SK-N-SH (cell line): ENCODE measurements at regions not wholly inside any gene's neighbourhood (a gene's known extent, or its start where the extent isn't known, plus 50 kb on each side); places are given as distances from the start of the nearest gene placed in this dataset.

Source experiments
- CTCF ChIA-PET: fragments of 300-600, 350-600 bp; formaldehyde crosslinking; extraction: SDS; loops from one replicate; lab custom pipeline; 2021; lab: Yijun Ruan, JAX
- POLR2A ChIA-PET: fragments of 350-600 bp; sonication (Branson Sonifier 250); formaldehyde crosslinking; extraction: SDS; loops from one replicate; lab custom pipeline; 2020; ENCODE audit warnings: antibody characterized with exemption, inconsistent platforms; lab: Yijun Ruan, JAX
- DNase-seq: peaks from one replicate; pipeline ENCODE4 v3.0.0; 2012
- H2AFZ ChIP-seq: fragments of 200-600 bp; sonication (generic); 2 replicates; pipeline ENCODE4 v1.8.1; 2016; ENCODE audit warnings: antibody characterized with exemption, mild to moderate bottlenecking, low read depth
- H3F3A ChIP-seq: fragments of 200-600 bp; sonication (generic); replicated peaks from 2 replicates; pipeline ENCODE3; 2016; ENCODE audit warnings: antibody characterized with exemption, mild to moderate bottlenecking; ENCODE audit not compliant: insufficient read depth
- H3K27ac ChIP-seq, 2 experiments: fragments of 200-500 bp in 1 of 2; fragments of 200-600 bp in 1 of 2; sonication (Bioruptor generic) in 1 of 2; sonication (generic), shearing (Covaris generic) in 1 of 2; 2 replicates each; pipeline versions ENCODE4 v1.5.1 to v1.6.1; 2014 to 2016; ENCODE audit warnings: low read depth in 2 of 2, inconsistent platforms in 1 of 2, low read length in 1 of 2, mild to moderate bottlenecking in 1 of 2, mixed read lengths in 1 of 2
- H3K27me3 ChIP-seq: fragments of 200-600 bp; sonication (generic), shearing (Covaris generic); 2 replicates; pipeline ENCODE4 v1.6.1; 2016; ENCODE audit warnings: mixed run types; ENCODE audit not compliant: insufficient read depth
- H3K36me3 ChIP-seq, 2 experiments: fragments of 200-500 bp in 1 of 2; fragments of 200-600 bp in 1 of 2; sonication (Bioruptor generic) in 1 of 2; sonication (generic) in 1 of 2; replicated peaks in 1 of 2; 2 replicates each; pipeline versions ENCODE3 to v1.5.1; 2014 to 2016; ENCODE audit warnings: low read length in 1 of 2, mild to moderate bottlenecking in 1 of 2; ENCODE audit not compliant: insufficient read depth in 2 of 2, control insufficient read depth in 1 of 2
- H3K4me1 ChIP-seq, 2 experiments: fragments of 200-500 bp in 1 of 2; fragments of 200-600 bp in 1 of 2; sonication (Bioruptor generic) in 1 of 2; sonication (generic), shearing (Covaris generic) in 1 of 2; 2 replicates each; pipeline versions ENCODE4 v1.5.1 to v1.6.1; 2014 to 2016; ENCODE audit warnings: low read depth in 1 of 2, low read length in 1 of 2, mixed run types in 1 of 2; ENCODE audit not compliant: insufficient read depth in 2 of 2, control insufficient read depth in 1 of 2
- H3K4me2 ChIP-seq: fragments of 200-600 bp; sonication (generic), shearing (Covaris generic); 2 replicates; pipeline ENCODE4 v1.6.1; 2017; ENCODE audit warnings: mixed run types
- H3K4me3 ChIP-seq, 2 experiments: fragments of 200-500 bp in 1 of 2; fragments of 200-600 bp in 1 of 2; sonication (Bioruptor generic) in 1 of 2; sonication (generic), shearing (Covaris generic) in 1 of 2; 2 replicates each; pipeline versions ENCODE4 v1.5.1 to v1.8.1; 2014 to 2016; ENCODE audit warnings: low read depth in 2 of 2, inconsistent platforms in 1 of 2, low read length in 1 of 2, mild to moderate bottlenecking in 1 of 2, mixed read lengths in 1 of 2, moderate library complexity in 1 of 2
- H3K79me2 ChIP-seq: fragments of 200-600 bp; sonication (generic); 2 replicates; pipeline ENCODE4 v1.8.1; 2017; ENCODE audit warnings: mild to moderate bottlenecking; ENCODE audit not compliant: insufficient read depth
- H3K9ac ChIP-seq: fragments of 200-600 bp; sonication (generic); 2 replicates; pipeline ENCODE4 v1.6.1; 2017; ENCODE audit warnings: mixed run types
- H3K9me2 ChIP-seq: fragments of 200-600 bp; sonication (generic); 2 replicates; pipeline ENCODE4 v1.6.1; 2017; ENCODE audit warnings: mixed run types
- H3K9me3 ChIP-seq: fragments of 200-600 bp; sonication (generic); 2 replicates; pipeline ENCODE4 v1.6.1; 2017; ENCODE audit warnings: mixed run types, mild to moderate bottlenecking, moderate library complexity
- H4K20me1 ChIP-seq: fragments of 200-600 bp; sonication (generic); 2 replicates; pipeline ENCODE4 v1.6.1; 2017; ENCODE audit warnings: mild to moderate bottlenecking, mixed run types; ENCODE audit not compliant: insufficient read depth
- CHD2 ChIP-seq: fragments of 150-350 bp; IDR thresholded peaks from 2 replicates; pipeline ENCODE4 v1.6.1; 2018; ENCODE audit warnings: low read length; ENCODE audit not compliant: partially characterized antibody
- ELF1 ChIP-seq: IDR thresholded peaks from 2 replicates; pipeline ENCODE4 v1.4.0; 2012
- EP300 ChIP-seq, 2 experiments: IDR thresholded peaks; 2 replicates each; pipeline versions ENCODE4 v1.4.0 to v1.6.1; 2012; ENCODE audit warnings: borderline replicate concordance in 1 of 2, low read depth in 1 of 2, low read length in 1 of 2
- EZH2phosphoT487 ChIP-seq: fragments of 200-600 bp; sonication (generic); IDR thresholded peaks from 2 replicates; pipeline ENCODE4 v1.6.1; 2017; ENCODE audit warnings: low read depth, mixed run types, mild to moderate bottlenecking, antibody characterized with exemption, moderate library complexity, borderline replicate concordance
- FOSL2 ChIP-seq: IDR thresholded peaks from 2 replicates; pipeline ENCODE4 v1.4.0; 2012; ENCODE audit warnings: low read depth, mild to moderate bottlenecking, moderate library complexity, borderline replicate concordance
- FOXJ3 ChIP-seq: sonication (generic); formaldehyde crosslinking; IDR thresholded peaks from 2 replicates; pipeline ENCODE4 v1.5.1; 2020; ENCODE audit warnings: mild to moderate bottlenecking, missing genetic modification reagents
- GABPA ChIP-seq: IDR thresholded peaks from 2 replicates; pipeline ENCODE4 v1.4.0; 2012; ENCODE audit warnings: low read depth, mild to moderate bottlenecking
- JUND ChIP-seq: IDR thresholded peaks from 2 replicates; pipeline ENCODE4 v1.4.0; 2012
- NFIC ChIP-seq: IDR thresholded peaks from 2 replicates; pipeline ENCODE4 v1.4.0; 2012; ENCODE audit warnings: borderline replicate concordance
- POLR2AphosphoS5 ChIP-seq: IDR thresholded peaks from 2 replicates; pipeline ENCODE4 v1.6.1; 2012; ENCODE audit warnings: low read depth, low read length
- RAD21 ChIP-seq: IDR thresholded peaks from 2 replicates; pipeline ENCODE4 v1.6.1; 2012; ENCODE audit warnings: mild to moderate bottlenecking, low read length
- REST ChIP-seq: IDR thresholded peaks from 2 replicates; pipeline ENCODE4 v1.6.1; 2012; ENCODE audit warnings: mild to moderate bottlenecking, low read depth, low read length, moderate library complexity
- RFX5 ChIP-seq: IDR thresholded peaks from 2 replicates; pipeline ENCODE4 v1.6.1; 2012; ENCODE audit warnings: mild to moderate bottlenecking, improper control_type of control experiment, low read length
- RXRA ChIP-seq: IDR thresholded peaks from 2 replicates; pipeline ENCODE4 v1.4.0; 2012; ENCODE audit warnings: low read depth, mild to moderate bottlenecking, borderline replicate concordance
- SIN3A ChIP-seq: IDR thresholded peaks from 2 replicates; pipeline ENCODE4 v1.6.1; 2012; ENCODE audit warnings: low read depth, mild to moderate bottlenecking, low read length, moderate library complexity, borderline replicate concordance
- SMC3 ChIP-seq: IDR thresholded peaks from 2 replicates; pipeline ENCODE4 v1.6.1; 2012; ENCODE audit warnings: low read depth, low read length, improper control_type of control experiment
- TEAD4 ChIP-seq: IDR thresholded peaks from 2 replicates; pipeline ENCODE4 v1.4.0; 2012; ENCODE audit warnings: mild to moderate bottlenecking, borderline replicate concordance; ENCODE audit not compliant: insufficient read depth
- WGBS: methylation state at CpG from one replicate; pipeline ENCODE4 v1.1.6; 2017; ENCODE audit warnings: low lambda C conversion rate; 5-methylcytosine and 5-hydroxymethylcytosine counted together
- TF ChIP-seq, protein P1 (sequence below): fragments of 200-600 bp; sonication (generic); IDR thresholded peaks from 2 replicates; pipeline ENCODE4 v1.6.1; 2017; ENCODE audit warnings: antibody characterized with exemption, mild to moderate bottlenecking, moderate library complexity
- TF ChIP-seq, protein P2 (sequence below): fragments of 150-350 bp; IDR thresholded peaks from 2 replicates; pipeline ENCODE4 v1.6.1; 2017; ENCODE audit warnings: antibody characterized with exemption, low read length, low read depth, borderline replicate concordance

GRCh38 chr11:31877083-31877482, 66.0 kb upstream of the PAX6 start:
- Histone ChIP-seq H3K36me3 (no peaks in the 10 kb centered on the region), H3K9me2 (no peaks in the 10 kb centered on the region), H3K4me3 (no peak overlapping the region), H4K20me1 (no peaks in the 10 kb centered on the region), H2AFZ (no peak overlapping the region), H3F3A (no peaks in the 10 kb centered on the region), H3K27me3 (peaks cover 11% of the 10 kb centered on the region; the same call in 1 of the 2 replicates), H3K79me2 (no peaks in the 10 kb centered on the region), H3K9me3 (no peaks in the 10 kb centered on the region), H3K4me2 (no peak overlapping the region), H3K4me1 (no peaks in the 10 kb centered on the region), H3K27ac (no peak overlapping the region), H3K9ac (no peak overlapping the region)
- ChIA-PET POLR2A (no interaction called here), CTCF (interaction anchor here (1.7 kb wide), 1 partner anchor 236 kb away, joined by 3 read pairs; no protein-coding TSS in a partner anchor)
- WGBS: 12% methylated on average over 4 of the region's 4 CpGs
- no peak for DNase-seq
- TF ChIP-seq REST: no peak
- TF ChIP-seq RXRA: no peak
- TF ChIP-seq CHD2: no peak
- no peak for TF ChIP-seq SMC3
- no peak for TF ChIP-seq RAD21
- TF ChIP-seq, protein P1, sequence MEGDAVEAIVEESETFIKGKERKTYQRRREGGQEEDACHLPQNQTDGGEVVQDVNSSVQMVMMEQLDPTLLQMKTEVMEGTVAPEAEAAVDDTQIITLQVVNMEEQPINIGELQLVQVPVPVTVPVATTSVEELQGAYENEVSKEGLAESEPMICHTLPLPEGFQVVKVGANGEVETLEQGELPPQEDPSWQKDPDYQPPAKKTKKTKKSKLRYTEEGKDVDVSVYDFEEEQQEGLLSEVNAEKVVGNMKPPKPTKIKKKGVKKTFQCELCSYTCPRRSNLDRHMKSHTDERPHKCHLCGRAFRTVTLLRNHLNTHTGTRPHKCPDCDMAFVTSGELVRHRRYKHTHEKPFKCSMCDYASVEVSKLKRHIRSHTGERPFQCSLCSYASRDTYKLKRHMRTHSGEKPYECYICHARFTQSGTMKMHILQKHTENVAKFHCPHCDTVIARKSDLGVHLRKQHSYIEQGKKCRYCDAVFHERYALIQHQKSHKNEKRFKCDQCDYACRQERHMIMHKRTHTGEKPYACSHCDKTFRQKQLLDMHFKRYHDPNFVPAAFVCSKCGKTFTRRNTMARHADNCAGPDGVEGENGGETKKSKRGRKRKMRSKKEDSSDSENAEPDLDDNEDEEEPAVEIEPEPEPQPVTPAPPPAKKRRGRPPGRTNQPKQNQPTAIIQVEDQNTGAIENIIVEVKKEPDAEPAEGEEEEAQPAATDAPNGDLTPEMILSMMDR: no peak
- TF ChIP-seq SIN3A: no peak
- no peak for TF ChIP-seq GABPA
- TF ChIP-seq JUND: no peak
- no peak for TF ChIP-seq POLR2AphosphoS5
- no peak for TF ChIP-seq EZH2phosphoT487
- no peak for TF ChIP-seq TEAD4
- no peak for TF ChIP-seq NFIC
- no peak for TF ChIP-seq ELF1
- TF ChIP-seq, protein P2, sequence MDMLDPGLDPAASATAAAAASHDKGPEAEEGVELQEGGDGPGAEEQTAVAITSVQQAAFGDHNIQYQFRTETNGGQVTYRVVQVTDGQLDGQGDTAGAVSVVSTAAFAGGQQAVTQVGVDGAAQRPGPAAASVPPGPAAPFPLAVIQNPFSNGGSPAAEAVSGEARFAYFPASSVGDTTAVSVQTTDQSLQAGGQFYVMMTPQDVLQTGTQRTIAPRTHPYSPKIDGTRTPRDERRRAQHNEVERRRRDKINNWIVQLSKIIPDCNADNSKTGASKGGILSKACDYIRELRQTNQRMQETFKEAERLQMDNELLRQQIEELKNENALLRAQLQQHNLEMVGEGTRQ: no peak
- no peak for TF ChIP-seq RFX5
- no peak for TF ChIP-seq FOXJ3
- TF ChIP-seq FOSL2: no peak
- TF ChIP-seq EP300 (IDR thresholded peaks at IDR 0.05; ENCODE audit: borderline replicate concordance in 1 of 2, low read depth in 1 of 2, low read length in 1 of 2): no peak
